ENCODE measurements at regions not wholly inside any gene's neighbourhood (a gene's known extent, or its start where the extent isn't known, plus 50 kb on each side); places are given as distances from the start of the nearest gene placed in this dataset.

- Histone ChIP-seq H3K79me2 (ENCODE audit: insufficient read depth, low read length) (no peaks in the 10 kb centered on the region), H3K36me3 (ENCODE audit: insufficient read depth, low read length) (no peaks in the 10 kb centered on the region), H3K9ac (ENCODE audit: low read depth, low read length) (no peak overlapping the region), H3K4me3 (ENCODE audit: low read depth in 1 of 2, low read length in 2 of 2) (no peak overlapping the region), H4K20me1 (ENCODE audit: insufficient read depth, low read length) (no peaks in the 10 kb centered on the region), H3K4me2 (ENCODE audit: insufficient read depth, low read length) (no peak overlapping the region), H3K9me3 (ENCODE audit: insufficient read depth, low read length, severe bottlenecking) (peaks cover 15% of the 10 kb centered on the region), H3K27ac (ENCODE audit: low read length) (no peak overlapping the region), H2AFZ (ENCODE audit: low read depth, low read length) (no peak overlapping the region), H3K4me1 (ENCODE audit: insufficient read depth, low read length) (no peaks in the 10 kb centered on the region), H3K27me3 (ENCODE audit: insufficient read depth, low read length, poor library complexity) (peaks cover 3% of the 10 kb centered on the region)
- no peak for ATAC-seq (ENCODE audit: insufficient read depth, low read depth)
- TF ChIP-seq EZH2 (IDR thresholded peaks at IDR 0.05; ENCODE audit: borderline replicate concordance, low read depth, low read length, severe bottlenecking) (no peak), CTCF (IDR thresholded peaks at IDR 0.05; ENCODE audit: borderline replicate concordance, extremely low read depth, low read length, poor library complexity, severe bottlenecking) (no peak)
- DNase-seq = no peak
Measured at GRCh38 chr7:32194537-32194936, 124.3 kb upstream of the PDE1C start.

- Histone ChIP-seq H3K4me1 (ENCODE audit: insufficient read depth, low read length) (no peaks in the 10 kb centered on the region), H3K9ac (ENCODE audit: low read depth, low read length) (no peak overlapping the region), H3K4me3 (ENCODE audit: low read depth in 1 of 2, low read length in 2 of 2) (no peak overlapping the region), H3K9me3 (ENCODE audit: insufficient read depth, low read length, severe bottlenecking) (peaks cover 15% of the 10 kb centered on the region), H3K79me2 (ENCODE audit: insufficient read depth, low read length) (no peaks in the 10 kb centered on the region), H3K4me2 (ENCODE audit: insufficient read depth, low read length) (no peak overlapping the region), H3K36me3 (ENCODE audit: insufficient read depth, low read length) (no peaks in the 10 kb centered on the region), H3K27ac (ENCODE audit: low read length) (no peak overlapping the region), H4K20me1 (ENCODE audit: insufficient read depth, low read length) (no peaks in the 10 kb centered on the region), H3K27me3 (ENCODE audit: insufficient read depth, low read length, poor library complexity) (peaks cover 3% of the 10 kb centered on the region), H2AFZ (ENCODE audit: low read depth, low read length) (no peak overlapping the region)
- TF ChIP-seq CTCF (IDR thresholded peaks at IDR 0.05; ENCODE audit: borderline replicate concordance, extremely low read depth, low read length, poor library complexity, severe bottlenecking) (no peak), EZH2 (IDR thresholded peaks at IDR 0.05; ENCODE audit: borderline replicate concordance, low read depth, low read length, severe bottlenecking) (no peak)
- ATAC-seq (ENCODE audit: insufficient read depth, low read depth) = no peak
- no peak for DNase-seq
Measured at GRCh38 chr7:32191305-32191704, 121.1 kb upstream of the PDE1C start.

DNA sequence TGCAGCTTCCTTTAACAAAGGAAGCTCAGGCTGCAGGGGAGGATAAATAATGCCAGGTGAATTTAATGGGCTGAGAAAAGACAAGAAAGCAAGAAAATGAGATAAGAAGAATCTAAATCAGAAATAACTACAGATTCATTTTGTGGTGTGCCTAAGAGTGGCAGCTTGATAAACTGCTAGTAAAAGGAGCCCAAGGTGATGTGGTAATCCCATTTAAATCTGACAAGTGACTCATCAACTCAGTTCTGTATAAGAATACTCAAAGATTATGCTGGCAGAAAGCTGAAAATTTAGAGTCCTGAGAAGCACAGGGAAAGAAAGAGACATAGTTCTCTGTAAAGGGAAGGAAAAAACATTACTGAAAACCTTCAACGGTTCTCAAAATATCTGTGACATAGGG, 109.4 kb upstream of the PDE1C start:
- no peaks in the 10 kb centered on the region for H3K27me3 ChIP-seq (ENCODE audit: insufficient read depth, low read length, poor library complexity)
- no peak overlapping the region for H3K4me2 ChIP-seq (ENCODE audit: insufficient read depth, low read length)
- no peak overlapping the region for H3K4me3 ChIP-seq (ENCODE audit: low read depth in 1 of 2, low read length in 2 of 2)
- H3K36me3 ChIP-seq (ENCODE audit: insufficient read depth, low read length) = no peaks in the 10 kb centered on the region
- no peak overlapping the region for H3K27ac ChIP-seq (ENCODE audit: low read length)
- H4K20me1 ChIP-seq (ENCODE audit: insufficient read depth, low read length) = no peaks in the 10 kb centered on the region
- no peak for ATAC-seq (ENCODE audit: insufficient read depth, low read depth)
- no peaks in the 10 kb centered on the region for H3K9me3 ChIP-seq (ENCODE audit: insufficient read depth, low read length, severe bottlenecking)
- H3K79me2 ChIP-seq (ENCODE audit: insufficient read depth, low read length) = no peaks in the 10 kb centered on the region
- no peak for TF ChIP-seq CTCF (IDR thresholded peaks at IDR 0.05; ENCODE audit: borderline replicate concordance, extremely low read depth, low read length, poor library complexity, severe bottlenecking)
- no peak for TF ChIP-seq EZH2 (IDR thresholded peaks at IDR 0.05; ENCODE audit: borderline replicate concordance, low read depth, low read length, severe bottlenecking)
- H3K9ac ChIP-seq (ENCODE audit: low read depth, low read length) = no peak overlapping the region
- no peak overlapping the region for H2AFZ ChIP-seq (ENCODE audit: low read depth, low read length)
- DNase-seq = no peak
- H3K4me1 ChIP-seq (ENCODE audit: insufficient read depth, low read length) = no peaks in the 10 kb centered on the region

All from DND-41 (cell line).